ENCODE measurements at regions not wholly inside any gene's neighbourhood (a gene's known extent, or its start where the extent isn't known, plus 50 kb on each side); places are given as distances from the start of the nearest gene placed in this dataset.
A peak's percentile ranks its signal among the peaks of the same experiment; 100 is the strongest.

GRCh38 chr7:131699323-131699722 lies 142.9 kb upstream of the PODXL start:
- H3K27ac ChIP-seq = no peak overlapping the region
- ChIA-PET POLR2A (ENCODE audit: low non-redundant PET) (no interaction called here), CTCF (interaction anchor here (0.8 to 1.2 kb wide), 2 partner anchors 10 to 11 kb away, joined by 3 read pairs; no protein-coding TSS in a partner anchor)
- no peak for DNase-seq (ENCODE audit: low spot score)
- TF ChIP-seq, protein P1, sequence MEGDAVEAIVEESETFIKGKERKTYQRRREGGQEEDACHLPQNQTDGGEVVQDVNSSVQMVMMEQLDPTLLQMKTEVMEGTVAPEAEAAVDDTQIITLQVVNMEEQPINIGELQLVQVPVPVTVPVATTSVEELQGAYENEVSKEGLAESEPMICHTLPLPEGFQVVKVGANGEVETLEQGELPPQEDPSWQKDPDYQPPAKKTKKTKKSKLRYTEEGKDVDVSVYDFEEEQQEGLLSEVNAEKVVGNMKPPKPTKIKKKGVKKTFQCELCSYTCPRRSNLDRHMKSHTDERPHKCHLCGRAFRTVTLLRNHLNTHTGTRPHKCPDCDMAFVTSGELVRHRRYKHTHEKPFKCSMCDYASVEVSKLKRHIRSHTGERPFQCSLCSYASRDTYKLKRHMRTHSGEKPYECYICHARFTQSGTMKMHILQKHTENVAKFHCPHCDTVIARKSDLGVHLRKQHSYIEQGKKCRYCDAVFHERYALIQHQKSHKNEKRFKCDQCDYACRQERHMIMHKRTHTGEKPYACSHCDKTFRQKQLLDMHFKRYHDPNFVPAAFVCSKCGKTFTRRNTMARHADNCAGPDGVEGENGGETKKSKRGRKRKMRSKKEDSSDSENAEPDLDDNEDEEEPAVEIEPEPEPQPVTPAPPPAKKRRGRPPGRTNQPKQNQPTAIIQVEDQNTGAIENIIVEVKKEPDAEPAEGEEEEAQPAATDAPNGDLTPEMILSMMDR (conservative IDR thresholded peaks at IDR 0.05; ENCODE audit: low read depth) = no peak

- ChIA-PET POLR2A (ENCODE audit: low non-redundant PET) (no interaction called here), CTCF (interaction anchor here (0.6 to 1.4 kb wide), 3 partner anchors 167 to 889 kb away, joined by 3 to 4 read pairs (median 4); no protein-coding TSS in a partner anchor)
- no peak for DNase-seq (ENCODE audit: low spot score)
- TF ChIP-seq, protein P1 (conservative IDR thresholded peaks at IDR 0.05; ENCODE audit: low read depth) = peak; percentile 80
- H3K27ac ChIP-seq = no peak overlapping the region
These were observed 135.9 kb upstream of the PODXL start for GRCh38 chr7:131692131-131692960.

DNA sequence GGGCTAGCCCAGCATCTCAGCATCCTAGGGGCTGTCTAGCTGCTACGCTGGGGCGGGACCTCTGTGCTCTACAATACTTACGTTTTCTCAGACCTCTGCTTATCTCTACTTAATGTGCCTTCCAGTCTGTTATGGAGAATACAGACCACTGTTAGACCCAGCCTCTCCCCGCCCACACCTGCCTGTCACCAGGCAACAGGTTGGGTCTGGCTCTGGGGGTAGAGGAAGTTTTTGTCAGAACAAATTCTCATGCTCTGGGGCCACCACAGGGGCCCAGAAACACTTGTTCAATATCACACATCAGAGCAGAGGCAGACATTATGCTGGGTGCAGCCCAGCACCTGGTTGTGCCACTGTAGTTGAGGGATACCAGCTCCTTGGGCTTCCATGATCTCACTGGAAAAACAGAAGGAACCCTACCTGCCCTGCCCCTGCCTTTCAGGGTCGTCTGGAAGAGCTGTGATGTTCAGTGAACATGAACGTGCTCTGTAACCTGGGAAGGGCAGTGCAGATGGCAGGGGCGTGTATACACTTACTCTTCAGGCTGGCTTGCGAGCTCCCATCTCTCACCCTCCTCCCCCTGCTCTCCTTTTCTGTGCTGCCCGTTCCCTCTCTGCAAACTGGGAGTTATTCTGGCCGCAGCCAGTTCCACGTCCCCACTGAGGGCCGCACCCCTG lies 135.2 kb upstream of the PODXL start:
- no peak for DNase-seq (ENCODE audit: low spot score)
- ChIA-PET CTCF (interaction anchor here (0.6 to 1.4 kb wide), 4 partner anchors 167 to 1358 kb away, joined by 3 to 4 read pairs (median 4); no protein-coding TSS in a partner anchor), POLR2A (ENCODE audit: low non-redundant PET) (no interaction called here)
- TF ChIP-seq, protein P1 (conservative IDR thresholded peaks at IDR 0.05; ENCODE audit: low read depth) = no peak
- no peak overlapping the region for H3K27ac ChIP-seq

- DNase-seq (ENCODE audit: low spot score) = no peak
- H3K27ac ChIP-seq = no peak overlapping the region
- ChIA-PET CTCF (interaction anchor here (0.6 to 0.9 kb wide), 2 partner anchors 177 to 184 kb away, joined by 3 read pairs; no protein-coding TSS in a partner anchor), POLR2A (ENCODE audit: low non-redundant PET) (no interaction called here)
- TF ChIP-seq, protein P1 (conservative IDR thresholded peaks at IDR 0.05; ENCODE audit: low read depth) = no peak
These were observed 134.0 kb upstream of the PODXL start for GRCh38 chr7:131690441-131690840.

- TF ChIP-seq, protein P1 (conservative IDR thresholded peaks at IDR 0.05; ENCODE audit: low read depth) = no peak
- no peak for DNase-seq (ENCODE audit: low spot score)
- ChIA-PET CTCF (interaction anchor here (0.6 to 1.8 kb wide), 9 partner anchors 9 to 891 kb away, joined by 3 to 8 read pairs (median 3); no protein-coding TSS in a partner anchor), POLR2A (ENCODE audit: low non-redundant PET) (no interaction called here)
- no peak overlapping the region for H3K27ac ChIP-seq
These were observed 133.3 kb upstream of the PODXL start for GRCh38 chr7:131689662-131690234.
